Ovary (tissue), 7 donors: ENCODE measurements at regions not wholly inside any gene's neighbourhood (a gene's known extent, or its start where the extent isn't known, plus 50 kb on each side); places are given as distances from the start of the nearest gene placed in this dataset.

Source experiments
- DNase-seq, 5 donors: peaks; one replicate each; pipeline ENCODE4 v3.0.0-alpha.2; 2019 to 2020
- H3K27ac ChIP-seq, 2 donors: fragments of 200-600 bp; one replicate each; pipeline versions ENCODE4 v1.5.1 to v1.8.0; 2019 to 2022
- H3K27me3 ChIP-seq: fragments of 200-600 bp; one replicate; pipeline ENCODE4 v1.8.0; 2022
- H3K36me3 ChIP-seq: fragments of 200-600 bp; sonication (generic); one replicate; pipeline ENCODE4 v1.5.1; 2019
- H3K4me1 ChIP-seq: one replicate; pipeline ENCODE4 v1.8.1; 2013; ENCODE audit warnings: mild to moderate bottlenecking, moderate library complexity; ENCODE audit not compliant: insufficient read depth
- H3K4me3 ChIP-seq: fragments of 200-600 bp; sonication (generic); one replicate; pipeline ENCODE4 v1.5.1; 2017
- H3K9me3 ChIP-seq, 2 donors: fragments of 200-600 bp in 1 of 2; sonication (generic) in 1 of 2; one replicate each; pipeline versions ENCODE4 v1.5.1 to v1.8.1; 2013 to 2019; ENCODE audit warnings: mild to moderate bottlenecking in 1 of 2, moderate library complexity in 1 of 2
- CTCF ChIP-seq, 3 donors: fragments of 450-650 bp in 2 of 3; fragments of 200-600 bp in 1 of 3; IDR thresholded peaks; one replicate each; pipeline versions ENCODE4 v1.5.1 to v1.8.0; 2016 to 2022; ENCODE audit warnings: antibody characterized with exemption in 3 of 3, mild to moderate bottlenecking in 1 of 3
- EP300 ChIP-seq: sonication (generic); formaldehyde crosslinking; IDR thresholded peaks from one replicate; pipeline ENCODE4 v1.6.1; 2017; ENCODE audit warnings: antibody characterized with exemption
- POLR2A ChIP-seq: fragments of 450-650 bp; IDR thresholded peaks from one replicate; pipeline ENCODE4 v1.6.1; 2017; ENCODE audit warnings: antibody characterized with exemption, mild to moderate bottlenecking, moderate library complexity
- WGBS, 3 donors: extraction: QIAGEN DNeasy Blood & Tissue Kit in 1 of 3; methylation state at CpG; one replicate each; pipeline versions ENCODE4 v1.1.5 to v1.1.7; 2013 to 2017; 5-methylcytosine and 5-hydroxymethylcytosine counted together
- intact Hi-C, 4 donors: fragments of 100-400 bp; cut with DNase I; formaldehyde crosslinking; loops; one replicate each; pipeline versions ENCODE4 v1.11.0 to v1.15.1; 2022 to 2023
- donor health status: DM: no; HTN: no; CAD: no; lungs with moderate emphysema.
- donor health status: DM: no; HTN: no; CAD: no.
- donor health status: Bipolar disorder and iron deficiency.
- donor health status: DM: no; HTN: no; CAD: no.
- donor health status: DM: yes; HTN: yes; CAD: no.

- Histone ChIP-seq H3K9me3 (no peaks in the 10 kb centered on the region), H3K4me3 (no peak overlapping the region), H3K36me3 (no peaks in the 10 kb centered on the region), H3K4me1 (no peaks in the 10 kb centered on the region), H3K27me3 (no peaks in the 10 kb centered on the region), H3K27ac (no peak overlapping the region)
- WGBS, 3 donors: 92 to 97% (median 97%) methylated on average over 2 of the region's 2 CpGs
- intact Hi-C loops: no loop called here
- DNase-seq: no peak
- TF ChIP-seq CTCF (IDR thresholded peaks at IDR 0.05) (no peak), POLR2A (no peak), EP300 (no peak)
These were observed 1417.6 kb upstream of the CDH2 start for GRCh38 chr18:29594493-29594892.

- WGBS, 3 donors: 81 to 91% (median 89%) methylated on average over 14 to 17 of the region's 17 CpGs
- H3K4me3 ChIP-seq: no peak overlapping the region
- H3K4me1 ChIP-seq: no peaks in the 10 kb centered on the region
- no peaks in the 10 kb centered on the region for H3K9me3 ChIP-seq
- TF ChIP-seq POLR2A (no peak), EP300 (no peak), CTCF (IDR thresholded peaks at IDR 0.05) (no peak)
- intact Hi-C loops: no loop called here
- H3K27ac ChIP-seq: no peak overlapping the region
- no peak for DNase-seq
- H3K36me3 ChIP-seq: no peaks in the 10 kb centered on the region
- H3K27me3 ChIP-seq: no peaks in the 10 kb centered on the region
These were observed 1411.6 kb upstream of the CDH2 start for GRCh38 chr18:29588446-29589100.

GRCh38 chr18:29586210-29586609, 1409.3 kb upstream of the CDH2 start:
- Histone ChIP-seq H3K36me3 (no peaks in the 10 kb centered on the region), H3K27ac (no peak overlapping the region), H3K4me3 (no peak overlapping the region), H3K4me1 (no peaks in the 10 kb centered on the region), H3K27me3 (no peaks in the 10 kb centered on the region), H3K9me3 (no peaks in the 10 kb centered on the region)
- 91 to 95% (median 93%) methylated on average over 3 of the region's 3 CpGs for WGBS, 3 donors
- TF ChIP-seq CTCF (IDR thresholded peaks at IDR 0.05) (no peak), POLR2A (no peak), EP300 (no peak)
- DNase-seq: no peak
- intact Hi-C loops: no loop called here

- intact Hi-C loops: no loop called here
- Histone ChIP-seq H3K4me3 (no peak overlapping the region), H3K27ac (no peak overlapping the region), H3K4me1 (no peaks in the 10 kb centered on the region), H3K36me3 (no peaks in the 10 kb centered on the region), H3K27me3 (no peaks in the 10 kb centered on the region), H3K9me3 (no peaks in the 10 kb centered on the region)
- WGBS, 3 donors: 46 to 70% (median 61%) methylated on average over 1 of the region's 1 CpG
- DNase-seq: no peak
- TF ChIP-seq CTCF (IDR thresholded peaks at IDR 0.05) (no peak), POLR2A (no peak), EP300 (no peak)
These were observed 1383.3 kb upstream of the CDH2 start for GRCh38 chr18:29560270-29560669.
